GM18511 (cell line): ENCODE measurements at regions not wholly inside any gene's neighbourhood (a gene's known extent, or its start where the extent isn't known, plus 50 kb on each side); places are given as distances from the start of the nearest gene placed in this dataset.

Experiments
- ATAC-seq: cut with Tn5 transposase; IDR thresholded peaks from one replicate; pipeline ENCODE4 v1.9.1; 2021; ENCODE audit warnings: mild to moderate bottlenecking, moderate library complexity; ENCODE audit not compliant: unreplicated experiment

- ATAC-seq, result no peak
Measured at GRCh38 chr4:187301923-187302322, 578.3 kb upstream of the FAT1 start.

GRCh38 chr4:187302457-187303150, 578.9 kb upstream of the FAT1 start:
- ATAC-seq, result no peak

- ATAC-seq, result no peak
Measured at GRCh38 chr4:187304133-187304532, 580.5 kb upstream of the FAT1 start.

GRCh38 chr4:187307131-187307530, 583.5 kb upstream of the FAT1 start:
- ATAC-seq, result no peak

- ATAC-seq, result no peak
Measured at GRCh38 chr4:187309456-187309855, 585.8 kb upstream of the FAT1 start.

GRCh38 chr4:187312299-187312698, 588.6 kb upstream of the FAT1 start:
- ATAC-seq, result no peak

GRCh38 chr4:187317799-187318198, 594.1 kb upstream of the FAT1 start:
- no peak for ATAC-seq

GRCh38 chr4:187321711-187322110, 598.1 kb upstream of the FAT1 start:
- ATAC-seq, result no peak

- ATAC-seq, result no peak
Measured at GRCh38 chr4:187332141-187332540, 608.5 kb upstream of the FAT1 start.

GRCh38 chr4:187333151-187333550, 609.5 kb upstream of the FAT1 start:
- no peak for ATAC-seq

GRCh38 chr4:187335339-187335738, 611.7 kb upstream of the FAT1 start:
- no peak for ATAC-seq

GRCh38 chr4:187354740-187355139, 631.1 kb upstream of the FAT1 start:
- ATAC-seq, result no peak

GRCh38 chr4:187357045-187357643, 633.5 kb upstream of the FAT1 start:
- ATAC-seq, result no peak

- no peak for ATAC-seq
Measured at GRCh38 chr4:187357821-187358220, 634.2 kb upstream of the FAT1 start.

- no peak for ATAC-seq
Measured at GRCh38 chr4:187362937-187363857, 632.4 kb upstream of the ZFP42 start.

- no peak for ATAC-seq
Measured at GRCh38 chr4:187364401-187364800, 631.2 kb upstream of the ZFP42 start.

GRCh38 chr4:187364851-187365250, 630.7 kb upstream of the ZFP42 start:
- ATAC-seq, result no peak

GRCh38 chr4:187366530-187366929, 629.0 kb upstream of the ZFP42 start:
- ATAC-seq, result no peak

- ATAC-seq, result no peak
Measured at GRCh38 chr4:187370918-187371317, 624.7 kb upstream of the ZFP42 start.

GRCh38 chr4:187378441-187378840, 617.1 kb upstream of the ZFP42 start:
- no peak for ATAC-seq

- no peak for ATAC-seq
Measured at GRCh38 chr4:187380181-187380581, 615.4 kb upstream of the ZFP42 start.

GRCh38 chr4:187383181-187383580, 612.4 kb upstream of the ZFP42 start:
- ATAC-seq, result no peak
